GM21619 (cell line): ENCODE measurements at regions not wholly inside any gene's neighbourhood (a gene's known extent, or its start where the extent isn't known, plus 50 kb on each side); places are given as distances from the start of the nearest gene placed in this dataset.
A peak's percentile ranks its signal among the peaks of the same experiment; 100 is the strongest.
"Not testable (repeated sequence)": the region's sequence is repeated elsewhere in the genome, so short reads cannot be mapped to it uniquely, and the experiment has no call there.

Experiments
- ATAC-seq: cut with Tn5 transposase; IDR thresholded peaks from one replicate; pipeline ENCODE4 v1.9.1; 2021; ENCODE audit not compliant: unreplicated experiment

DNA sequence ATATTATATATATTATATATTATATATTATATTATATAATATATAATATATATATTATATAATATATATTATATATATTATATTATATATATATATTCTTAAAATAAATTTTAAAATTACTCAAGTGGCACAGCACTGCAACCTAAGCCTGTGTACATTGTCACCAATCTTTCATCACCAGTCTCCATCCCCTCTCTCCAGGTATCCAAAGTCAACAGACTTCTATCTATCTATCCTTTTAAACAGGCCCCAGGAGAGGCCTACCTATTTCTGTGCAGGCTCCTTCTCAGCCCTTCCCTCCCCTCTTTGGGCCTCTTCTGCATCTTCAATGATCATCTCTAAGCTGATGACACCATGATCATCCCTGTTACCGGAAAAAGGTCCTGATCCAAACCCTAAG is 111.7 kb downstream of the RHOU start:
- ATAC-seq: no peak

GRCh38 chr1:228847451-228847850 is 112.2 kb downstream of the RHOU start:
- not testable (repeated sequence) for ATAC-seq

DNA sequence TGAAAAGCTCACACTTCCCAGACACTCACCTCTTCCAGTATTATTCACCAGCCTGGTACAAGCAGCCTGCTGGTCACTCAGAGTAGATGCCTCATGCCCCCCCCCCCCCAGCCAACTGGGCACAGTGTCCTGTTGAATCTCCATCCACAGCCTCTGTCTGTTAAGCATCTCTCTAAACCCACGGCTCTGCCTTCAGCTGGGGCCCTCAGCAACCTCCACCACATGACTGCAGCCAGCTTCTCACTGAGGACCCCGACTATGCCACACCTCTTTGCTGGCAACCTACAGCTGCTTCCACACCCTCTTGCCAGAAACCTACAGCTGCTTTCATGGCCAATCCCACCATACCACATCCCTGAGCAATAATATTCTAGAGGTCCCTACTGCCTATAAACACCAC is 113.1 kb downstream of the RHOU start:
- ATAC-seq: no peak

DNA sequence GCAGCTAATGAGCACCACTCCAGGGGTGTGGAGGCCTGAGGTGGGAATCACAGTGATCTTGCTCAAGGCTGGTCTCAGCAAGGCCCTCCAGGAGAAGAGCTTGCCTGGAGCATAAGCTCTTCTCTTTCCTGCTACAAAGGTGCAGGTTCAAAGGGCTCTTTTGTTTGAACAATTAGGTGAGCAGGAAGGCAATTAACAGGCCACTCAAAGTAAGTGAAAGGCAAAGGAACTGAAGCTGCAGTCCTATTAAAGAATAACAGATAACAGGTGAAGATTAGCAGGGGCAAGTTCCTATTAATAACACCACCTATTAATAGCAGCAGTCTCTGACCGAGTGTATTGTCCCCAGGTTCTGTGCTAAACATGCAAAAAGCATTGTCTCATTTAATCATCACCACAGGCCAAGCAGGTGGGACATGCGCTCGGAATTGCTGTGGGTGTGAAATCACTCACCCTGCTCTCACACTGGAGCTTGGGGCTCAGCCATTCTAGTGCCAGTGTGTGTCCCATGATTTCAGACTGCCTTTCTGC is 113.8 kb downstream of the RHOU start:
- peak; percentile 81 for ATAC-seq

- ATAC-seq: no peak
Observed at GRCh38 chr1:228850141-228851100, 115.1 kb downstream of the RHOU start.

DNA sequence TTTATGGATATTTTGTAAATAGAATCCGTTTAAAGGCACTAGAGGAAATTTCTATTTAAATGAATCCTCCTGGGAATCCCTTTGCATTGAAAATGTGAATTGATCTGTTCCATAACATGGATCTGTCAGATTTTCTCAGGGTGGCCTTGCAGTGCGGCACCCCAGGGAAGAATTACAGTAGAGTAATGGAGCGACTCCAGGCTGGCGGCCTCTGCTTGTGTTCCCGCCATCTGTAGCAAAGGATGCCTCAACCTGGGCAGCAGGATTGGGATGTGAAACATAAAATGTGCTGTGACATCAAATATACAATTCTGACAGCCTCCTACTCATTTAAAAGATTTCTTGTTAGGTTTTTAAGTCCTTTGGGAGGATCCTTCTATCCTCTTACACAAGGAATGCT is 115.9 kb downstream of the RHOU start:
- ATAC-seq: no peak

GRCh38 chr1:228851618-228852017 is 116.3 kb downstream of the RHOU start:
- no peak for ATAC-seq

GRCh38 chr1:228852024-228852423 is 116.7 kb downstream of the RHOU start:
- ATAC-seq: no peak

- no peak for ATAC-seq
Observed at GRCh38 chr1:228852511-228853088, 117.3 kb downstream of the RHOU start.

GRCh38 chr1:228853191-228853590 is 117.9 kb downstream of the RHOU start:
- no peak for ATAC-seq

DNA sequence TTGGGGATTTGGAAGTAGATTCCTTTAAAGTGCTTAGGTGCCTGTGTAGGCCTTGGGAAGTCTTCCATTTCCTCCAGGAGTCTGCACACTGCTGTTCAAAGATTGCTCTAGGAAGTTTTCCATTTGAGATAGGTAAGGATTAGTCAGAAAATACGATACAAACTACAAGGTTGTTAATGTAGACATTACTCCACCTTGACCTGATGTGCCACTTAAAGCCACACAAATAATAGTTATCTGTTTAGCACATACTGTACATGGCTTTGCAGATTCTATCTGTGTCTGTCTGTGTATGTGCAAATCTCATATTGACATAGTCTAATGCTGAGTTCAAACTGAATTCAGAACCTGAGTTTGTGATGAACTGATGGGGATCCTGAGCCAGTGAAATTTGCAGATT is 118.4 kb downstream of the RHOU start:
- ATAC-seq: no peak

GRCh38 chr1:228854907-228855306 is 119.6 kb downstream of the RHOU start:
- no peak for ATAC-seq

- ATAC-seq: no peak
Observed at GRCh38 chr1:228857611-228858010, 122.3 kb downstream of the RHOU start.

GRCh38 chr1:228860911-228861831 is 125.9 kb downstream of the RHOU start:
- peak; percentile 66 for ATAC-seq

- ATAC-seq: no peak
Observed at GRCh38 chr1:228861832-228862180, 126.5 kb downstream of the RHOU start.

DNA sequence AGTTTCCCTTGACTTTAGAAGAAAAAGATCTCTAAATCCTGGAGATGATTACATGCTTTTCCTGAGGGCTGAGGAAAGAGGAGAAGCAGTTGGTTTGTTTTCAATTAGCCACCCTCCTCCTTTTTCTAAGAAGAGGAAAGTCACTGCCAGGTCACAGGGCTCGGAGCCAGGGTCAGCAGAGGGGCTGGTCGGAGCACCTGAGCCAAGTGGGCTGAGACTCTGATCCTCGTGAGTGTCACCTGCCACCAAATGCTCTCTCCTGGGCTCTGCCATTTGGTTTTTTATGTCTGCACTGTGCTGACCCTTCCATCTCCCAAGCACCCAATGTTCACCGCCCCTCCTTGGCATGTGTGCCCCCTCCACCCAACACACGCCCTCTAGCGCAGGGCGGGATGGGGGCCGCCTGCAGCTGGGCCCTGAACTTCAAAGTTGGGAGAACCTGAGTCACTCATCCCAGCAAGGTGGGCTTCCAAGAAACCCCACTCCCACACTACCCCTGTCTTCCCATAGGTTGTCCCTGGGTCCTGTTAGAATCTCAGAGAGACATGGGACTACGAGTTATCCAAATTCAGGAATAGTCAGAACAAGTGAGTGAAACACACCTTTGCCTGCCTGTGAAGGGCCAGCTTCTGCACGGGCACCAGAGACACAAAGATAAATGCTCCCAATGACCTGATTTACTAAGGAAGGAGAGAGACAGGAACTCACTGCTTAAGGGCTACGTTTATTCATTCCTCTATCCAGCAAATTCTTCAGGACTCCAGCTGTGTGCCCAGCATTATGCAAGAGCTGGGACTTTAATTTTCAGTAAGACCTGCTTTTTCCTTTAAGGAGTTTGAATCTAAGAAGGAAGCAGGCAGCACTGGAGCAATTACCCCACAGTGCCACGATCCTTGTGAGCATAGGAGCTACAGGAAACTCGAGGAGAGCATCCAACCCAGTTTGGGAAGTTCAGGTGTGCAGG is 127.5 kb downstream of the RHOU start:
- ATAC-seq: no peak

DNA sequence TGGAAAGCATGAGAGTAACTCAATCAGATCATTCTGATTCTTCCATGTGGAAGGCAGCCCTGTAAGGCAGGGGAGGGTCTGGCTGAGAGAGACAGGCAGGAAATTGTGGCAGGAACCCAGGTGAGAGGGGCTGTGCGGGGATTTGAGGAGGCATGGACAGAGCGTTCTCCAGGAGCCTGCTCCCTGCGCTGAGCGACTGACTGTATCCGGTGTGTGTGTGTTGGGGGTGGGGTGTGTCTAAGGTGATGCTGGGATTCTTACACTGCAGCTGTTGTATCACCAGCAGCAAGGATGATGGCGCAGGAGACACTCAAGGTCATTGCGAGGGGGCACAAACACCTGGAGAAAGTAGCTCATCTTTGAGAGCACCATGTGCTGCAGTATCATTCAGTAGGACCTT is 128.5 kb downstream of the RHOU start:
- ATAC-seq: no peak

DNA sequence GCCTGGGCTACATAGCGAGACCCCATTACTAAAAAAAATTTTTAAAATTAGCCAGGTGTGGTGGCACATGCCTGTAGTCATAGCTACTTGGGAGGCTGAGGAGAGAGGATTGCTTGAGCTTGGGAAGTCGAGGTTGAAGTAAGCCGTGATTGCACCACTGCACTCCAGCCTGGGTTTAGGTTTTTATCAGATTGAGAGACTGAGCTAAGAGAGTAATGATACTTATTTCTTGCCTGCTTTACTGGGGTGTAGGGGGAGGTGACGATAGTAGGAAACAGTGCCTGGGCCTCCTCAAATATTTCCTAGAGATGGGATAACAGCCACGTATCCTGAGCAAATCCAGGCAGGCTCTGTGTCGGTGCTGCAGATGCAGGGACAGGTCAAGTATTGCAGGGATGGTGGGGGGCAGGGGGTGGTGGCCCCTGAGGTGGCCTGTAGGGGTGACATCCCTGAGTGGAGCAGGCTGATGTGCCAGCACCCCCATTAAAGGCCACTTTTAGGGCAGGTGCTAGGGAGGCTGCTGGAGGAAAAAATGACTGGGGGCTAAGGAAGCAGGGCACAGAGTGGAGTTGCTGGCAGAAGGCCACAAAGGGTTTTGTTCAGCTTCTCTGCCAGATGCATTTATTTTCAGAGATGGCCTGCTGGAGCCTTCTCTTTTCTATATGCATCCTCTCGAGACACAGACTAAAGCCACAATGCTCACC is 130.5 kb downstream of the RHOU start:
- no peak for ATAC-seq

- ATAC-seq: no peak
Observed at GRCh38 chr1:228866468-228866867, 131.2 kb downstream of the RHOU start.
